ENCODE measurements at regions not wholly inside any gene's neighbourhood (a gene's known extent, or its start where the extent isn't known, plus 50 kb on each side); places are given as distances from the start of the nearest gene placed in this dataset.
A peak's percentile ranks its signal among the peaks of the same experiment; 100 is the strongest.
"Not testable (repeated sequence)": the region's sequence is repeated elsewhere in the genome, so short reads cannot be mapped to it uniquely, and the experiment has no call there.

- DNase-seq: peak in 1 of 2 donors; percentile 5
Measured at GRCh38 chr7:81887098-81888090, 117.5 kb upstream of the HGF start.

GRCh38 chr7:81886211-81886764 lies 116.4 kb upstream of the HGF start:
- no peak for DNase-seq

GRCh38 chr7:81884817-81885216 lies 115.0 kb upstream of the HGF start:
- DNase-seq: peak in 1 of 2 donors; percentile 12

GRCh38 chr7:81883801-81884393 lies 114.0 kb upstream of the HGF start:
- no peak for DNase-seq

- peak in 1 of 2 donors; percentile 3 for DNase-seq
Measured at GRCh38 chr7:81882086-81882485, 112.2 kb upstream of the HGF start.

DNA sequence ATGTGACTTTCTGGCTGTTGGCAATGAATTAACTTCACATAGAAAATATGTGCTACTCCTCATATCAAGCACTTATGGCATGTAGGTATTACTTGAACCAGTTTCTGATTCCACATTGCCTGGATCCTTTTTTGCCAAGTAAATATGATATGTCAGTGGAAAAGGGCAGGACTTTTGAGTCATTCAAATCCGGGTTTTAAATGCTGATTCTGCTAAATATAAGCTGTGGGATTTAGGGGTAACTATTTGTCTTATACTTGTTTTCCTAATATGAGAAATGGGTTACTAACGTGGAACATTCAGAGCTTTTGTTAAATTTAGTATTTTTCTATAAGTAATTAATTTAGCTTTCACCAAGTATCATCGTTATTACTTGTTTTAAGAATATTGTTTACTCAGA lies 108.0 kb upstream of the HGF start:
- DNase-seq: no peak

DNA sequence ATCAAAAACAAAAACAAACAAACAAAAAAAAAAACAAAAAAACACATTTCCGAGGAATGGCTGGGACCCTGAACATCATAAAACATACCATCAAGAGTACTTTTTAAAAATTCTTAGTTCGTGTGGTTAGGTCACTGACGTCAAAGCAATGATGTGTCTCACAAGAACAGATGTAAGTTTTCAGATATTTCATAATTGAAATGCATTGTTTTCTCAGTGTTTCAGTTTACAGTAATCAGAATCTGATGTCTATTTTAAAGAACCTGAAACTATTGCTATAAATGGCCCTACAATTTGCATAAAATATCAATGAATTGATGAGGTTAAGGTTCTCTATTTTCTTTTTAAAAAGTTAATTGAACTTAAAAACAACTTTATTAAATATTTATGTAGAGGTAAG lies 103.7 kb upstream of the HGF start:
- DNase-seq: no peak

DNA sequence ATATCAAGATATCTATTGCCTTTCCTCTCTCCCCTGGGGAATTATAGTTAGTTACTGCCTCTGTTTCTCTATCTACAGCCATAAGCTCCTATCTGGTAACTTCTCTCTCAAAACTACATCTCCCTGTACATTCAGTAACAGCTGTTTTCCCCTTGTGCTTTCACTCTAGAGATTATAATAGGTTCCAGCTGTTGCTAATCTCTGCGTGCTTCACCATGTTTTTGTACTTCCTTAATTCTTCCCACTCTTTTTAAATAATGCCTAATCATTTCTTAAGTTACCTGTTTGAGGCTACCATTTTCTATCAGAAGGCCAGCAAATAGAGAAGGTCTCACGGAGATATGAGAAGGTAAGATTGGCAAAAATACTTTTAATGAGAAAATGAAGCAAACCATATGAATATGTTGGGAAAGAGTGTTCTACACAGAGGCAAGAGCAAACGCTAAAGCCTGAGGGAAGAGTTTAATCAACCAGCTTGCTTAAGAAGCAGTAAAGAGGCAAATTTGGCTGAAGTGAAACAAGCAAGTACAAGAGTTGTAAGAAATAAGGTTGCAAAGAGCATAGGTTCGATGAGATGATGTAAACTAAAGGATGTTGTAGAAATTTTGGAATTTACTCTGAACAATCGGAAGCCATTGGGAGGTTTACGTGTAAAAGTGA lies 101.9 kb upstream of the HGF start:
- DNase-seq: no peak

GRCh38 chr7:81870608-81871007 lies 100.8 kb upstream of the HGF start:
- no peak for DNase-seq

GRCh38 chr7:81869670-81870069 lies 99.8 kb upstream of the HGF start:
- DNase-seq: no peak

DNA sequence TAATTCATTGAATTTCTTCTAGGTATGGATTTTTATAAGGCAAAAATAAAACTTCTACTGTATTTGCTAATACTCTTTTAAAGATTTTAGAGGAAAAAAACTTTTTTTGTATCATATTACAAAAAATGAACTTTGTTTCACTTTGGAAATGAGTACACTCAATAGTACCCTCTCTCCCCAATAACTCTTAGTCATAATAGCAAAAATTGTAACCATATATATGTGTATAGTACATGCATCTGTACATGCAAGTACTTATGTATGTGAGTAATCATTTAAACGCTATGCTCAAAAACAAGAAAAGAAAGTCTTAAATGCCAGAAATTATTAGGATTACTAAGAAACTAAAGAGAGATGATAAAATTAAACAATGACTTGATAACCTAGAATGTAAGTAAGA lies 95.9 kb upstream of the HGF start:
- no peak for DNase-seq

GRCh38 chr7:81859433-81859832 lies 89.6 kb upstream of the HGF start:
- no peak for DNase-seq

DNA sequence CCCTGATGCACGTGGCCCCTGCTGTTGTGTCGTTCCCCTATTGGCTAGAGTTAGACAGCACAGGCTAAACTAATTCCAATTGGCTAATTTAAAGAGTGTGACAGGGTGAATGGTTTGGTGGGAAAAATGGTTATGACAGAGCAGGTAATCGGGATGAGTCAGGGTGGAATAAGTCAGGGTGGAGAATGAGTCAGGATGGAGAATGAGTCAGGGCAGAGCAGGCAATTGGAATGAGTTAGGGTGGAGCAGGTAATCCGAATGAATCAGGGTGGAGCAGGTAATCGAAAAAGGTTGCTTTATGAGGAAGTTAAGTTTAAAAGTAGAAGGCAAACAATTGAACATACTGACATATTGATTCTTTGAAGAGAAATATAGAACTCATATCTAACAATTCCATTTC lies 89.0 kb upstream of the HGF start:
- not testable (repeated sequence) for DNase-seq

- peak in 1 of 2 donors; percentile 9 for DNase-seq
Measured at GRCh38 chr7:81857385-81857784, 87.5 kb upstream of the HGF start.

DNA sequence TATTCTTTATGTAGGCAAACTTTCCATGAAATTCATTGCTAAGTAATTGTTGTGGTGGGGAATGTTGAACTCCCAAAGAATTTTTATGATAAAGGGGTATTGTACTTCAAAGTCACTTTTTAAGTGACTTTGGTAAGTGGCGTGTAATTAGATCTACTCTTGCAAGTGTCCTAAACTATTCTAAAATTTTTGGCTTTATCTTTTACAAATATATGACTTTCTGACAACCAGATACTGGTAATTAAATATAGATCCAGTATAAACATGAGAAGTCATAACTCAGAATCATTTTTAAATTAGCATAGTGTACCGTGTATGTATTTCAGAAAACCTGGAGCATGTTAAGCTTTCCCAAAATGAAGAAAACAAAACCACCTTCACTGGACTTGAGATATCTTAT lies 84.7 kb upstream of the HGF start:
- DNase-seq: no peak

DNA sequence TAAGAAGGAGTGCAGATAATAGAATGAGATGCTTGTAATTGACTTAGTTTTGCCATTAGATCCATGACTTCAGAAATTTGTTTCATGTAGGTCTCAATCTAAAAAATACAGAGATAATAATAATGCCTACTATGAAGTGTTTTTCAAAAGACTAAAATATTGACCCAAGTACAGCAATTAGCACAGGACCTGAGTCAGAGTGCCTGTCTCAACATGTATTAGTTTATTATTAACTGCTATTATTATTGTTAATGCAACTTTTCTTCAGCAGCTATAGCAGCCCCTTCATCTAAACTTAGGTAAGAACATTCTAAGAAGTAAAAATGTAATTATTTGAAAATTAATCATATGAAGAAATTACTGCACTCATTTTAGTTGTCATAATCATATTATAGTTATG lies 82.9 kb upstream of the HGF start:
- no peak for DNase-seq

- DNase-seq: no peak
Measured at GRCh38 chr7:81851413-81851812, 81.6 kb upstream of the HGF start.

GRCh38 chr7:81846398-81846797 lies 76.6 kb upstream of the HGF start:
- DNase-seq: peak; percentile 81 to 93

GRCh38 chr7:81845744-81846241 lies 75.9 kb upstream of the HGF start:
- DNase-seq: peak; percentile 23 to 38

DNA sequence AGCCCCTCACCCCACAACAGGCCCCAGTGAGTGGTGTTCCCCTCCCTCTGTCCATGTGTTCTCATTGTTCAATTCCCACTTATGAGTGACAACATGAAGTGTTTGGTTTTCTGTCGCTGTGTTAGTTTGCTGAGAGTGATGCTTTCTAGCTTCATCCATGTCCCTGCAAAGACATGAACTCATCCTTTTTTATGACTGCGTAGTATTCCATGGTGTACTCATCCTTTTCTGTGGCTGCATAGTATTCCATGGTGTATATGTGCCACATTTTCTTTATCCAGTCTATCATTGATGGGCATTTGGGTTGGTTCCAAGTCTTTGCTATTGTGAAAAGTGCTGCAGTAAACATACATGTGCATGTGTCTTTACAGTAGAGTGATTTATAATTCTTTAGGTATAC lies 73.8 kb upstream of the HGF start:
- not testable (repeated sequence) for DNase-seq

DNA sequence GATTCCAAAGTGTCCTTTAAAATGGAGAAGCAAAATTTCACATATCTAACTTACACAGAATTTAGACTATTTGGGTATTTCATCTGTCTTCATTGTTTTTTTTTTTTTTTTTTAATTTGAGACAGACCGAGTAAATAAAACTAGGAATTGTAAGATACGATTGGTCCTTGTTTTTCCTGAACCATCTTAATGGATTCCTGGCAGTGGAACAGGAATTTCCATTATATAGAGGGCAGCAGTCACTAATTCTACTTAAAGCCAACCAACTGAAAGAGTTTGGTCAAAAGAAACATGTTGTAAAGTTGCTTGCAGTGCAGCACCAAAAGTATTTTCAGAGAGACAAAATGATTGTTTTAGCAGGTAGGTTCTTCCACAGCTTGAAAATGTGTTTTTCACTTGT lies 72.5 kb upstream of the HGF start:
- DNase-seq: no peak

- DNase-seq: peak; percentile 37 to 66
Measured at GRCh38 chr7:81839708-81840369, 70.0 kb upstream of the HGF start.

DNA sequence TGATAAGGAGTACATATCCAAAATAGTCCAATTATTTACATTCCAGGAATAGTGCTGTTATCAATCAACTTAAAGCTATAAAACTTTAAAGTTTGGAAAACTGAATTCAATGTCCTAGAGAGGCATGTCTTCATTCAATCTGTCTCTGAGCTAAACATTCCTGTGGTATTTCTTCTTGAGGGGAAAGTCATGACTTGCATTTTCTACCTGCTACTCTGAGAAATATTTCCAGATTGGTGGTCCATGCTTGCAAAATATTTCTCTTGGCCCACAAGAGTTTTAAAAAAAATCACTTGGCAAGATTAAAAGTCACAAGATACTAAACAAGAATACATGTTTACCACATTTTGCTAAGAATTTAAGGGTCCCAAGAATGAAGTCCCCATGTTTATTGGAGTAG lies 63.6 kb upstream of the HGF start:
- no peak for DNase-seq

Measured in inflammatory macrophage treated with lipopolysaccharide for 1 hour (primary cell).